GM12878 (cell line): ENCODE measurements at regions not wholly inside any gene's neighbourhood (a gene's known extent, or its start where the extent isn't known, plus 50 kb on each side); places are given as distances from the start of the nearest gene placed in this dataset.

ENCODE experiments used
- ATAC-seq: fragments of 200-7000 bp; cut with Tn5 transposase; 3 replicates; pipeline ENCODE4 v1.9.1; 2020; ENCODE audit warnings: mild to moderate bottlenecking, moderate library complexity
- BruUV-seq: library from RNA; stranded (reverse); fragments of 400-500 nt; replicated peaks from 2 replicates; lab custom pipeline; 2021; lab: Mats Ljungman, UMichigan
- CTCF ChIA-PET: fragments of 300-600 bp; sonication (Branson Sonifier 250); formaldehyde crosslinking; extraction: SDS; loops from one replicate; lab custom pipeline; 2021; ENCODE audit warnings: inconsistent platforms; lab: Yijun Ruan, JAX
- POLR2A ChIA-PET: fragments of 350-600 bp; formaldehyde crosslinking; extraction: SDS; loops from one replicate; lab custom pipeline; 2021; ENCODE audit warnings: inconsistent platforms; lab: Charles Lee
- RAD21 ChIA-PET: fragments of 300-600 bp; sonication (Branson Sonifier 250); formaldehyde crosslinking; loops from one replicate; lab custom pipeline; 2023; ENCODE audit warnings: antibody characterized with exemption; ENCODE audit not compliant: unreplicated experiment; lab: Charles Lee
- SMC1A ChIA-PET: fragments of 300-600 bp; sonication (Branson Sonifier 250); formaldehyde crosslinking; loops from one replicate; lab custom pipeline; 2023; ENCODE audit not compliant: unreplicated experiment, uncharacterized antibody; lab: Charles Lee
- DNase-seq: peaks from one replicate; pipeline ENCODE4 v3.0.0-alpha.2; 2011; ENCODE audit warnings: low read depth, low spot score
- FAIRE-seq: peaks from 3 replicates; lab custom pipeline; 2011; peaks lifted over from hg19 to GRCh38; lab: Jason Lieb, UNC
- H2AFZ ChIP-seq: 2 replicates; pipeline ENCODE4 v1.6.0; 2011; ENCODE audit warnings: low read depth, low read length, control low read depth; ENCODE audit not compliant: control insufficient read depth
- H3K27ac ChIP-seq: 2 replicates; pipeline ENCODE4 v1.5.1; 2011; ENCODE audit warnings: control low read depth; ENCODE audit not compliant: control insufficient read depth, insufficient read depth
- H3K27me3 ChIP-seq, 2 experiments: replicated peaks in 1 of 2; 2 replicates each; pipeline versions ENCODE4 v1.6.0 to v1.6.1; 2011; ENCODE audit warnings: low read length in 1 of 2; ENCODE audit not compliant: control insufficient read depth in 2 of 2, insufficient read depth in 2 of 2
- H3K36me3 ChIP-seq, 2 experiments: 2 replicates each; pipeline ENCODE4 v1.5.1; 2011; ENCODE audit warnings: low read length in 1 of 2; ENCODE audit not compliant: control insufficient read depth in 2 of 2, insufficient read depth in 2 of 2
- H3K4me1 ChIP-seq: 2 replicates; pipeline ENCODE4 v1.6.1; 2011; ENCODE audit warnings: mild to moderate bottlenecking, low read length, moderate library complexity, mixed read lengths; ENCODE audit not compliant: control insufficient read depth, insufficient read depth
- H3K4me2 ChIP-seq: 2 replicates; pipeline ENCODE4 v1.6.0; 2011; ENCODE audit warnings: control low read depth; ENCODE audit not compliant: control insufficient read depth, insufficient read depth
- H3K4me3 ChIP-seq: fragments of 200-600 bp; sonication (generic); 2 replicates; pipeline ENCODE4 v1.5.1; 2016
- H3K79me2 ChIP-seq: 2 replicates; pipeline ENCODE4 v1.6.0; 2011; ENCODE audit warnings: low read length; ENCODE audit not compliant: control insufficient read depth, insufficient read depth
- H3K9ac ChIP-seq: 2 replicates; pipeline ENCODE4 v1.8.0; 2011; ENCODE audit warnings: low read length, control low read depth, mixed read lengths; ENCODE audit not compliant: control insufficient read depth, insufficient read depth
- H3K9me3 ChIP-seq: replicated peaks from 3 replicates; pipeline ENCODE4 v1.5.1; 2011; ENCODE audit warnings: mild to moderate bottlenecking, low read length; ENCODE audit not compliant: control insufficient read depth, insufficient read depth
- H4K20me1 ChIP-seq: 2 replicates; pipeline ENCODE4 v1.6.0; 2011; ENCODE audit not compliant: control insufficient read depth, insufficient read depth
- CBFB ChIP-seq: IDR thresholded peaks from 2 replicates; pipeline ENCODE4 v1.6.1; 2016; ENCODE audit warnings: antibody characterized with exemption, low read depth
- E2F4 ChIP-seq: IDR thresholded peaks from 2 replicates; pipeline ENCODE4 v1.6.1; 2012; ENCODE audit warnings: low read depth, low read length, improper control_type of control experiment
- E2F8 ChIP-seq: fragments of 450-650 bp; IDR thresholded peaks from 2 replicates; pipeline ENCODE4 v1.6.1; 2018; ENCODE audit warnings: mild to moderate bottlenecking, low read depth, moderate library complexity; ENCODE audit not compliant: partially characterized antibody
- NFIC ChIP-seq: IDR thresholded peaks from 2 replicates; pipeline ENCODE4 v1.6.1; 2012; ENCODE audit warnings: low read depth, mild to moderate bottlenecking, inconsistent platforms, low read length, moderate library complexity
- NKRF ChIP-seq: fragments of 450-650 bp; conservative IDR thresholded peaks from 2 replicates; pipeline ENCODE4 v1.6.1; 2017; ENCODE audit warnings: mild to moderate bottlenecking, moderate library complexity
- NR2C2 ChIP-seq: IDR thresholded peaks from 2 replicates; pipeline ENCODE4 v1.6.1; 2011; ENCODE audit warnings: borderline replicate concordance, low read depth; ENCODE audit not compliant: control insufficient read depth, insufficient read length
- PKNOX1 ChIP-seq: fragments of 450-650 bp; IDR thresholded peaks from 2 replicates; pipeline ENCODE4 v1.6.1; 2016; ENCODE audit warnings: mild to moderate bottlenecking
- SIX5 ChIP-seq: IDR thresholded peaks from 2 replicates; pipeline ENCODE4 v1.6.1; 2011; ENCODE audit warnings: mild to moderate bottlenecking, low read depth, low read length, moderate library complexity; ENCODE audit not compliant: severe bottlenecking
- STAT3 ChIP-seq: IDR thresholded peaks from 2 replicates; pipeline ENCODE4 v1.6.1; 2011; ENCODE audit warnings: low read depth, low read length, improper control_type of control experiment
- TBL1XR1 ChIP-seq: IDR thresholded peaks from 2 replicates; pipeline ENCODE4 v1.6.1; 2012; ENCODE audit warnings: low read depth, low read length, improper control_type of control experiment
- WGBS: methylation state at CpG from one replicate; pipeline ENCODE4 v1.1.6; 2016; ENCODE audit warnings: low lambda C conversion rate; ENCODE audit not compliant: insufficient replicate concordance, insufficient coverage; ENCODE audit errors: missing lambda C conversion rate; 5-methylcytosine and 5-hydroxymethylcytosine counted together
- in situ Hi-C: fragments of 300-500 bp; cut with MboI; formaldehyde crosslinking; loops from 9 replicates; pipeline ENCODE4 v1.14.3; 2018; ENCODE audit warnings: mixed read lengths
- intact Hi-C: fragments of 100-400 bp; cut with micrococcal nuclease; formaldehyde crosslinking; loops from one replicate; pipeline ENCODE4 v1.14.2; 2022; ENCODE audit not compliant: unreplicated experiment

GRCh38 chr2:45089554-45090261, 80.5 kb upstream of the SIX2 start:
- SMC1A ChIA-PET: interaction anchor here (1.2 kb wide), 1 partner anchor 188 kb away, joined by 3 read pairs; no protein-coding TSS in a partner anchor
- no peaks in the 10 kb centered on the region for H4K20me1 ChIP-seq
- in situ Hi-C loops: no loop called here
- DNase-seq (no peak), FAIRE-seq (no peak), ATAC-seq (no peak)
- H3K27me3 ChIP-seq: peaks cover 0 to 3% of the 10 kb centered on the region in 2 experiments; a peak in 1 of 4 replicates
- H3K27ac ChIP-seq: no peak overlapping the region
- intact Hi-C loops: no loop called here
- RAD21 ChIA-PET: interaction anchor here (0.6 kb wide), 1 partner anchor 443 kb away, joined by 3 read pairs; no protein-coding TSS in a partner anchor
- no peaks in the 10 kb centered on the region for H3K4me1 ChIP-seq
- H3K36me3 ChIP-seq: no peaks in the 10 kb centered on the region
- no TSS peak for BruUV-seq
- CTCF ChIA-PET: no interaction called here
- no peaks in the 10 kb centered on the region for H3K79me2 ChIP-seq
- H3K4me2 ChIP-seq: no peak overlapping the region
- no peaks in the 10 kb centered on the region for H3K9me3 ChIP-seq
- no peak overlapping the region for H3K4me3 ChIP-seq
- H2AFZ ChIP-seq: no peak overlapping the region
- no peak overlapping the region for H3K9ac ChIP-seq
- 31% methylated on average over 12 of the region's 12 CpGs for WGBS
- POLR2A ChIA-PET: no interaction called here
- no peak for TF ChIP-seq PKNOX1
- no peak for TF ChIP-seq TBL1XR1
- no peak for TF ChIP-seq SIX5
- TF ChIP-seq NKRF: no peak
- TF ChIP-seq E2F4: no peak
- no peak for TF ChIP-seq NFIC
- no peak for TF ChIP-seq STAT3
- no peak for TF ChIP-seq CBFB
- no peak for TF ChIP-seq E2F8
- TF ChIP-seq NR2C2: no peak
